ENCODE measurements at regions not wholly inside any gene's neighbourhood (a gene's known extent, or its start where the extent isn't known, plus 50 kb on each side); places are given as distances from the start of the nearest gene placed in this dataset.

DNA sequence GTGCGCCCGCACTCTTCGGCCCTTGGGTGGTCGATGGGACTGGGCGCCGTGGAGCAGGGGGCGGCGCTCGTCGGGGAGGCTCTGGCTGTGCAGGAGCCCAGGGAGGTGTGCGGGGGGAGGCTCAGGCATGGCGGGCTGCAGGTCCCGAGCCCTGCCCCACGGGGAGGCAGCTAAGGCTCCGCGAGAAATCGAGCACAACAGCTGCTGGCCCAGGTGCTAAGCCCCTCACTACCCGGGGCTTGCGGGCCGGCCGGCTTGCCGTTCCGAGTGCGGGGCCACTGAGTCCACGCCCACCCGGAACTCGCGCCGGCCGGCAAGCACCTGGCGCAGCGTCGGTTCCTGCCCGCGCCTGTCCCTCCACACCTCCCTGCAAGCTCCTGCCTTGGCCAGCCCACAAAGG, 462.3 kb upstream of the JARID2 start:
- no peak for DNase-seq (ENCODE audit: low read depth in 2 of 2)

DNA sequence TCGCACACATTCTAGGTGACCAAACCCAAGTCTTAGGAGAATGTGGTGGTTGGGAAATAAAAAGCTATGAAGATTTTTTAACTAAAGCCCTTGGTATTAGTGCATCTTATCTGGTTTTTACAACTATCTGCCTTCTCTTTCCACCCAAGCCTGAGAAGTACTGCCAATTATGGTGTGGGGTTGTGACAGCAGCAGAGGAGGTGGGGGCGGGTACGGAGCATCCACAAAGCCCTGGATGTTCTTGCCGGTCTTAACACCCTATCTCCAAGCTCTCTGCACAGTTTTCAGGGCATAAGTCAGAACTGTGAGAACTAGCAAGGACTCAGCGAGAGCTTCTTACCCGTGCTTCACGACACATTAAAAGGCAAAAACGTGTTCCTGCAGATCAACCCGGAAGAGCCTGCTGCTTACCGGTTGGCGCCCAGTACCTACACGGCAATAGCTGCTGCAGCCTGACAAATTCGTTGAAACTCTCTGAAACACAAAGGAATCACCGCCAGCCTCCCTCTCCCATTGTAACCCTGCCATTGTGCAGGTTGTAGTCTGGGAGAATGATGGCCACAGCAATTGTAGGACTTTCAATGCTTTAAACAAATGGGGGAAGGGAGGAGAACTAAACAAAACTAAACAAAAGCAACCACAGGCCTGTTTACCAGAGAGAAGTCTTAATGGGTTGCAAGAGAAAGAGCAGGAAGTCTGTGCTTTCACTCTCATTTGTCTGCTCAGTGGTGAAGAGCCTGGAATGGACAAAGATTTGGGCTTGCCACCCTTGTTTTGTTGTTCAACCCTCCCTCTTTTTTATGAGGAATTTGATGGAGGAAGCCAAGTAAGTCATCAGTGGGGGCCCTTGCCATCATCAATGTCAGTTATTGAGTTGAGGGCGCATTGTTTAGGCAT, 461.0 kb upstream of the JARID2 start:
- no peak for DNase-seq (ENCODE audit: low read depth in 2 of 2)

DNA sequence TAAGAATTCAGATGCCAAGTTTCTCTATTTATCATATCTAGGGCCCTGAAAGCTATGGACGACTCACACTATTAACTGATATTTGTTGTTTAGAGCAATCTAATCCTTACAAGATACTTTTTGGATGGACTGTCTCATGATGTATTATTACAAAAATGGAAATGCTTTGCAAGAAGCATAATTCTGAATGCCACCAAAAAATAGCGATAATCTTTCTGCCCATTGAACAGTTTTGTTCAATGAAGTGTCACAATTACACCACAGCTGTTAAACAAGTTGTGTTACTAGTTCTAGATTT, 460.4 kb upstream of the JARID2 start:
- no peak for DNase-seq (ENCODE audit: low read depth in 2 of 2)

DNA sequence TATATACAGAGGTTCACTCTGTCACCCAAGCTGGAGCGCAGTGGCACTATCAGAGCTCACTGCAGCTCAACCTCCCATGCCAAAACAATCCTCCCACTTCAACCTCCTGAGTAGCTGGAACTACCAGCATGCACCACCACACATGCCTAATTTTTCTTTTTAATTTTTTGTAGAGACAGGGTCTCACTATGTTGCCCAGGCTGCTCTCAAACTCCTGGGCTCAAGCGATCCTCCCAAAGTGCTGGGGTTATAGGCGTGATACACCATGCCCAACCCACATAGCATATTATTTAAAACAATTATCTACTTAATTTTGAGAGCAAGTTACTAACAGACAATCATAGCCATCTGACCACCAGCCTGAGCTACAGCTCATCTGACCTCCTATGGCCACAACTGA, 459.9 kb upstream of the JARID2 start:
- DNase-seq (ENCODE audit: low read depth in 2 of 2) = no peak

DNA sequence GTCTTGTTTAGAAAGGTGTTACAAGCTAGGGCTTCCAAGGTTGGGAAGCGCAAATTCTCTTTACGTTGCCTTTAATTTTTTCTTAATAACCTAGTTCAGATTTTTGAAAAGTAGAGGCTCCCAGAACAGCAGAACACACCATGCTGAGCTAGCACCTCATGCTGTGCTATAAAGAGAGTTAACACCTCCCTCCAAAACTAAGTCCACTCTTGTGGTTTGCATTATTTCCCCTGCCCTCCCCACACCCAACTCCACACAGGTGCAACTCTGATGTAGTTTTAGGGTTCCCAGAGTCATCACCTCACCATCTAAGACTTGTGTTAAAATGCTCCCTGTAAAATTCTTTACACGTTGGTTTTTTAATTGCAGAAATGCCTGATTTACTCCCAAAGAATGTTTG, 459.4 kb upstream of the JARID2 start:
- no peak for DNase-seq (ENCODE audit: low read depth in 2 of 2)

DNA sequence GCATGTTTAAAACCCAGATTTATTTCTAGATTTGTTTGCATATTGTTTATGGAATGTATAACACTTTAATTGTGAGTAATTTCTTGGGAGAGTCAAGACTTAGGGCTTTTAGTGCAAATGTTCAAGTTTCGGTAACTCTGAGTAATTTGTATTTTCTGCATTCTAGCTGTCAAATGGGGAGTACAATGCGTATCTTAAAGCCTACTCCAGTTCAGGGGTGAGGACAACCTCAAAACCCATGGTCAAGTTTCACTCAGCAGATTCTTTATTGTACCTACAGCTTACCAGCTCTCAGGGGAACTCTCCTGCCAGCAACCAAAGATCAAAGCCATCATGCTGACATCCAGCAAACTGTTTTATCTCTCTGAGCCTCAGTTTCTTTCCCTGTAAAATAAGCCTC, 458.6 kb upstream of the JARID2 start:
- DNase-seq (ENCODE audit: low read depth in 2 of 2) = no peak

DNA sequence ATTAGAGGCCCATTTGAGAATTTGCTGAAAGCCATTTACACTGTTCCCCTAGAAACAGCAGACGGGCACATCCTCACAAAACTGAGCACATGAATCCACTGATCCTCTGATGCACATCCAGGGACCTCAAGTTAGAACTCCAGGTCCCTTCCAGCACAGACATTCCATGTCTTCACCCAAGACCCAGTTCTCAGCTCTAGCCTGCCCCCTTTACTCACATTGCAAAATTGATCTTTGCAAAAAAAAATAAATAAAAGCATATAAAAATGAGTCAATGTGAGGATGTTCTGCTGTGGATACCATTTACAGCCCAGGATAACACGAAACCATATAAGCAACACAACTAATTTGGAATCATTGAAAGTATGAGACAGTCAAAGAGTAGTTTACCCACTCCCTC, 458.2 kb upstream of the JARID2 start:
- no peak for DNase-seq (ENCODE audit: low read depth in 2 of 2)

DNA sequence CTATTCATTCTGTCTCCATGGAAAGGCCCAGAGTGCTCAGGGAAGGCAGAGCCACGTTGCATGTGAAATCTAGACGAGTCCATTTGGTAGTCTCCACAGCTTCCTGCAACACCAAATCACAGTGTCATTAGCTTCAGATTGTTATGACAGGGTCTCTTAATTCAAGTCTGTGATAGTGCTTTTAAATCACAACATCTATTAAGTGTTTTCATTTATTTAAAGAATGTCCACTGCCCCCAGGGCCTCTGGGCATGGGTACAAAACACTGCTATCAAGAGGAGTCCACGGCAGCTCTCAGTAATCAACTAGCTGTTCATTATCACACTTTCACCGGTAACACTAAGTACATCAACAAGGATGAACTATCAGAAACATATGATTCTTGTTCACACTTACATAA, 455.9 kb upstream of the JARID2 start:
- no peak for DNase-seq (ENCODE audit: low read depth in 2 of 2)

DNA sequence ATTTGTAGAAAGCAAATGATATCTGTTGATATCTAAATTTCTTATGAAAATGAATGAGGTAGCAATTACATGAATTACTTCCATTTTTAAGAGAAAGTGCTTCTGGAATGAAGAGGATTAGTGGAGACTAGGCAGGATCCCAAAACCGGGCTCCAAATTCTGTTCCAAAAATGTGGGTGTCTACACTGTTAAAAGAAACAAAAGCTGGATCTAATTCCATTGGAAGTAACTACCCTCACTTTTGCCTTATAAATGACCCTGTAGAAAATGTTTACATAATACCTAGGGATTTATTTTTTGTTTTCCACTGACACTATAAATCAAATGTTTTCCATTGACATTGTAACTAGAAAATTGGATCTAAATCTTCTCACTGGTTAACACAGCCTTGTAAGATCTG, 454.9 kb upstream of the JARID2 start:
- DNase-seq (ENCODE audit: low read depth in 2 of 2) = no peak

DNA sequence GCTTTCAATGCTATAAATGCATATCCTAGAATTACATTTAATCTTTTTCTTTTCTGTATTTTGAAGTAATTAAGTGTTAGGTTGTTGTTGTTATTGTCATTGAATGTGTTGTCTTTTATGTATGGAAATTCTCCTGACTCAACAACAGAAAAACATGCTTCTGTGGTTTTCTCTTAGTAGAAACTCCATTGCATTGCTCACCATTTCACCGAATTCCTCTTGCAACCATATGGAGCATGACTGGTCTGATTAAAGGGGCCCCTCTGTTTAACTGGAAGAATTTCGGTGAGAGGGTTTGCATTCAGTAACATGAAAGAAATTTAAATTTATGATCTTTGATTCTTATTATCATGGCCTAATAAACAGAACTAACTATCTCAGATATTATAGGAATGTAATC, 454.3 kb upstream of the JARID2 start:
- DNase-seq (ENCODE audit: low read depth in 2 of 2) = no peak

DNA sequence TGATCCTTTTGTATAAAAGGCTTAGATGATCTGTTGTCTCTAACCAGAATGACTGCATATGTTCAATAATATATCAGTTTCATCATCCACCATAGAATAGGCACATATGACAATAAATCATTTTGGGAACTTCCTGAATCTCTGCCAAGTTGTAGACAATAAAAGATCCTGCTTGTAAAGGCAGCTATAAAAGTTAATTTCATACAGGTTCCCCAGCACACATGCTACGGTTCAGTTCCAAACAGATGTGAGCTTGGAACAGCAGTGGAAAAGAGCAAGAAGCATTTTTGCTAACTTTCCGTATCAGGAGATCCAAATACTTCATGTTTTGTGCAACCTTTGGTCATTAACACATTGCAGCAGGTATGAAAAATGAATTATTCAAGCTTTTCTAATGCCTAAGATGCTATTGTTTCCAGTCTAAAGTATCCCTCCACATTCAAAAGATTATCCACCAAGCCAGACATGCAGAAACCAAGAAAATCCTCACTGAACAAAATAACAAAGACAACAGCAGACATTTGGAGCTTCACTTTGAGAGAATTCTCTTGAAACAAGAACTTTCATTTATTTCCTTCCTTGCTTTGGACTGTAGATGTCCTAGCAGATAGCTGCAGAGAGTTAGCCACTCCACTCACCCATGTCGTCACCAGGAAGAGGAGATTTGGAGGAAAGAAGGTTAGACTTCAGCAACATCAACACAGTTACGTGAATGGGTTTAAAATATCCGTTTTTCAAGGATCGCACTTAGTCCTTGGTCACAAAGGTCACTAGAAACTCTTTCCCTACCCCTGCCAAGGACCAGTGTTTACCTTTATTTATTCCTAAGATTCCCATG, 453.5 kb upstream of the JARID2 start:
- DNase-seq (ENCODE audit: low read depth in 2 of 2) = no peak

DNA sequence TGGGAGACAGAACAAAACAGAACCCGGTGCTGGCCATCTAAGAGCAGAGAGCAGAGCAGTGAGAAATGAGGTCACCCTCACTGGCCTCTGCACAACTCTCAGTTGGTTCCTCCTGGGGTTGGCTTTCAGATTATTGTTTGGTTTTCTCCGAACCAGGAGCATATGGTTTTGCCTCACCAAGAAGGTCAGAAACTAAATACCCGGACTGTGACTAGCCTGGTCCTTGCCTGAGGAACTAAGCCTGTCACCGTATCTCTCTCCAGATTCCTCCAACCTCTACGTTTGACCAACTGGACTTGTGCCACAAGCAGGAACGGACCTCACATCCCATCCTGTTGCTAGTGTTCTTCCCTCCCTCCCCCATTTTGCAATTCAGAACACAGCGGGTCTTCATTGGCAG, 450.4 kb upstream of the JARID2 start:
- no peak for DNase-seq (ENCODE audit: low read depth in 2 of 2)

DNA sequence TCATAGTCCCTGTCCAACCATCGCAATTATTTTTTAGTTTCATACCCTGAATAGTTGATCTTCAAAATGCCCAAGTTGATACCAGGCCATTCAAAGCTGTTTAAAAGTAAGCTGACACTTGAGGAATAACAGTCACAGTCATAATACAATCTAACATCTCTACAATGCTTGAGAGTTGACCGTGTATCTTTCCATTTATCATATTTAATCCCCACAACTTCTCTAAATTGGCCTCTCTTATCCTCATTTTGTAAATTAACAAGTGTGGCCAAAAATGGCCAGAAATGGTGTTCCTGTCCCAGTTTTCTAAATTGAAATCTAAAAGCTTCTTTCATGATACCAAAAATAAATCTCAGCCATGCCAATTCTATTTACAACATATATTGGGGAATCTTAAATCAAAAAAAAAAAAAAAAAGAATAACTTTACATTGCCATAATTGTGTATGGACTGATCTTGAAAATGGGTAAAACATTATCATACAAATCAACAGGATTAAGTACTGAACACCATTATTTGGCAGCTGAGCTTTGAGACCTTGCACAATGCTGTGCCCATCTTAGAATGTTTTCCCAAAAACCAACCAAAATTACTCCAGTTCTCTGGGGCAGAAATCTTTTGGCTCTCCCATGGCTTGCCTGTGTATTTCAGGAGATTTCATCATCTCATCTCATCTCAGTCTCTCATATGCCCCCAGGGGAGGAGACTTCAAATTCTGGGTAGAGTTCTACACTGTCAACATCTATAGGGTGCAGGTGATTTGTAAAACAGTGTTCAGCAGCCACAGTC, 448.7 kb upstream of the JARID2 start:
- no peak for DNase-seq (ENCODE audit: low read depth in 2 of 2)

DNA sequence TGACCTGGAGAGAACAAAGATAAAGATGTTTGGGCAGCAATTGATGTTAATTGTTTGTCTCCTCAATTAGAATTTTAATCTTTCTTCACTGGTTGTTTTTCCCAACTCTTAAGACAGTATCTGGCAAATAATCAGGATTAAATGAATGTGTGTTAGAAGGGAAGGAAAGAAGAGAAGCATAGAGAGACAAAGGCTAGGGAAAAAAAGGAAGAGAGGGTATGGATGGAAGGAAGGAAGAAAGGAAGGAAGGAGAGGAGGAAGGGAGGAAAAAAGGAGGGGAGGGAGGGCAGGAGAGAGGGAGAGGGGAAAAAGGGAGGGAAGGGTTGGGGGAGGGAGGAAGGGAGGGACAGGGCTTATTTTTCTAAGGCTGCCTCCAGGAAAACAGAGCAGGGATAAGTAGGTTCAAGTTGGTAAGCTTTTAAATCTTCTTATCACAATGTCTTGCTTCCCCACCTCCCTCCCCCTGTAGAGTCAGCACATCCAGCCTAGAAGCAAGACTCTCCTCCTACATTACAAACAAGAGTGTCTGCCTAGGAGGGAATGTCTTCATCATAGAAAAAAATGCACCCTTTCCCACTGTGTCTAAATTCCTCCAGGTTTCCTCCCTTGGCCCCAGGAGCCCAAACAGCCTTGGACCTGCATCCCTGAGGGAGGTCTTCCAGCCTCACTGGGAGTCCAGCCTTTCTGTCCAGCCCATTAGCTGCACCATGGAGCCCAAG, 447.8 kb upstream of the JARID2 start:
- no peak for DNase-seq (ENCODE audit: low read depth in 2 of 2)

DNA sequence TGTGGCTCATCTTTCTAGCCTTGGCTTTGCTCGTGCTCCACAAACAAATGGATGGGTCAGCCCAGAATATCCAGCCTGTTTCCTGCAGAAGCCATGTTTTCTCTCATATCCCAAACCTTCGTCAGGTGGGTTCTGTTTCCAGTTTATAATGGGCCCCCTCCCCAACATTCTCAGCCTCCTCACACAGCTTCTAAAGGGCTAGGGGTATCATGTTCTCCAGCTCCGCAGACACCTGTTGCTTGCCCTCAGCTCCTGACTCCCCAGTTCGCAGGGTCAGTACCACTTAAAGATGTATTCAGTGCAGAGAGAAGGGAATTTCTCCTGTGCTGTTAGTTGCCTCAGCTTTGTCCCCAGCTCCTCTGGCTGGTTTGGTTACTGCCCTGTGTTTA, 447.3 kb upstream of the JARID2 start:
- no peak for DNase-seq (ENCODE audit: low read depth in 2 of 2)

DNA sequence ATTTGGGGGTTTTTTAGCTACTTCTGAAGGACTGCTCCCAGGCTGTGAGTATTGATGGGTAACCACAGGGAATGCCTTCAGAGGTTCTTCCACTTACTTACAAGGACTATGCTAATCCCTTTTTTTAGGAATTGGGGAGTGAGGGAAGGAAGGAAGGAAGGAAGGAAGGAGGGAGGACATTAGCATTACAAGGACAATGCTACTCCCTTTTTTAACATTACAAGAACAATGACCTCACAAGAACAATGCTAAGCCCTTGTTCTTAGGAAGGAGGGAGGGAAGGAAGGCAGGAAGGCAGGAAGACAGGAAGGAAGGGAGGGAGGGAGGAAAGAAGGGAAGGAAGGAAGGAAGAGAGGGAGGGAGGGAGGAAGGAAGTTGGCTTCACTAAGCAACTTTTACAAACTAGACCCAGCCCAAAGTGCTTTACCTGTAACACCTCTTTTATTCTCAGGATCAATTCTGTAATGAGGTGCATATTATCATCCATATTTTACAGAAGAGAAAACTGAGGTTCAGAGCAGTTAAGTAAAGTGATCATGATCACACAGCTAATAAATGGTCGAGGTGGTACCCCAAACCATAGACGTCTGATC, 446.8 kb upstream of the JARID2 start:
- DNase-seq (ENCODE audit: low read depth in 2 of 2) = no peak

DNA sequence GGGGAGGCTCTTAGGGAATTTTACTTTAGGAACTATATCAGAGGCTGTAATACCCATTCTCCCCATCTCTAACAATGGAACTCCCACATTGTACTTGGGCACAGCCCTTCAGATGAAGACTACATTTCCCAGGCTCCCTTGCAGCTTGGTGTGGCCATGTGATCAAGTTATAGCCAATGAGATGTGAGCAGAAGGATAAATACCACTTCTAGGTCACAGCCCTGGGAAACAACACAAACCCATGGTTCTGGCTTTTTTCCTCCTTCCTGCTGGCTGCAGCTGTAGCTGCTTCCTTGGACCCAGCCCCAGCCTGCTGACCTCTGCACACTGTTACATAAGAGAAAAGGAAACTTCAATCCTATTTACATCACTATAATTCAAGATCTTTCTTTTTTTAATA, 445.9 kb upstream of the JARID2 start:
- no peak for DNase-seq (ENCODE audit: low read depth in 2 of 2)

DNA sequence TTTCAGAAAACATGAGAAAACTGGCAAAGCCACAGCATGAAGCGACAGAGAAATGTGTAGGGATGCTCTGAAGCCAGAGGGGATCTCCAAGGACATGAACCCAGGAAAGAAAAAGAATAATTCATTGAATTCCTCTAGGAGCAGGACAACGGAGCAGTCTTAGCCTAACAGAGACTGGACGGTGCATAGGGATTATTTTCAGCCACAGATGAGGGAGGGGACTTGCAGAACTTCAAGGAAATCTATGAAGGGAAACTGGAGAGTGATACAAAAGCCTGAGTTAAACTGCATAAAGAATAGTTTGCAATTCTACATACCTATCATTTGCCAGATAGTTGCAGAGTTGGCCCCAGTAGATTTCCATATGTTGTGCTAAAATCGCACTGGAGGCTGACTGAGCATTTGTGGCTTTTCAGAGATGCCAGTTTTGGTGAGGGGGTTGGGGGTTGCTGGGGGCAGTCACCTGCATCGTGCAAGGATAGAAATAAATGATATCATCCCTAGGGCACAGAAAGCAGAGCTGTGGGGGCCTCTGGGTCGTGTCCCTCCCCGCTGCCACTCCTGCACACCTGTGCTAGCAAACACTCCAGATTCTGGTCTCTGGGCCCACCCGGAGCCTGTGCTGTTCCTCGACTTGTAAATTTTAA, 443.2 kb upstream of the JARID2 start:
- no peak for DNase-seq (ENCODE audit: low read depth in 2 of 2)

DNA sequence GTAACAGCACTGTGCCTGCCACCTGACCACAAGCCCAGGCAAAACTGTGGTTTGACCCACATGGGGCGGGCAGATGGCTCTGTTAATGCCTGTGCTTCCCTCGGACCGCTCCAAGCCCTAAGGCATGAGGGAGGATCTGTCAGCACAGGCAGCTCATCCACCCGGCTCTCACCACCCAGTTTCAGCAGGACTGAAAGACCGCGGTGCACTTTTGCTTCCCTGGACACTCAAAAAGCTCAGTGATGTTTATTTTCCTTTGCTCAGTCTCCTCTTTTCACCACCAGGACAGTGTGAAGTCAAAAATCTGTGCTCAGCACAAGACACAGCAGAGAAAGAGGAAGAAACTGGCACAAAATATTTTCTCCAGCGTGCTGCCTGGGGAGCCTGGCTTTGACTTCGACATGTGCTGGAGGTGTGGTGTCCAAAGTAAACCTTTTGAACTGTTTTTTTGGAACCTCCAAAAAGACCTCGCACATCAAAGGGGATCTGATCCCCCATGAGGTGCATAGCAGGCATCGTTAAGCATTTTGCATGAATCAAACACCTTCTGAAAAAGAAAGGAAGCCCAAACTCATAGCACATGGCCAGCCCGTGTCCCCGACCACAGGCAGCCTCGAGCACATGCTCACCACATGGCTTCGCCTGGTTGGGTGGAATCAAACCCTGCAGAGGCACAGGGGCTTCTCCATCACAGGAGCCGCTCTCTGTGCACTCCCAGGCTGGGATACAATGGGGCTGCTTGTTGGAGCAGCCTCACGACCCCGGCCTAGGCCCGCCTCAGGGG, 441.7 kb upstream of the JARID2 start:
- no peak for DNase-seq (ENCODE audit: low read depth in 2 of 2)

DNA sequence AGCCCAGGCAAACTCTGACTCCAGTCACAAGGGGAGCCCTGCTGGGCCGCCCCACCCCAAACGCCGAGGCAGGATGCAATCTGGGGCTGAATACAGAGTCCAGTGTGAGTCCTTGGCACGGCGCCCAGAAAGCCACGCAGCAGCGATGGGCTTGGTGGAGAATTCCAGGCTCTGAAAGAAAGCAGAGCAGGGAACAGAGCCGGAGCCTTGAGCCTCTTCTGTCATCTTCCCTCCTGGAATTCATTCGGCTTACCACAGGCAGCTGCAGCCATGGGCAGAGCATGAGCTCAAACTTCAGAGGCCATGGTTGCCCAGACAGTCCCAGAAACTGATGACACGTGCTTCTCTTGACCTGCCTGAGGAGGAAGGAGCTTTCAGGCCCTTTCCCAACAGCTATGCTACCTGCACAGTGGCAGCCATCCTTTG, 441.1 kb upstream of the JARID2 start:
- DNase-seq (ENCODE audit: low read depth in 2 of 2) = no peak
